ENCODE measurements at regions not wholly inside any gene's neighbourhood (a gene's known extent, or its start where the extent isn't known, plus 50 kb on each side); places are given as distances from the start of the nearest gene placed in this dataset.

- Histone ChIP-seq H3K4me1 (no peaks in the 10 kb centered on the region), H3K27ac (no peak overlapping the region), H3K27me3 (peaks cover 0 to 100% (median 0%) of the 10 kb centered on the region in 4 donors), H3K4me3 (no peak overlapping the region), H3K36me3 (no peaks in the 10 kb centered on the region), H3K9me3 (no peaks in the 10 kb centered on the region)
- intact Hi-C loops (cut with DNase I) = no loop called here
- no peak for DNase-seq
- TF ChIP-seq CTCF (IDR thresholded peaks at IDR 0.05) (no peak), POLR2A (IDR thresholded peaks at IDR 0.05) (no peak)
- WGBS, 2 donors = 50 to 55% methylated on average over 11 to 16 of the region's 32 CpGs
Measured at GRCh38 chr5:176733406-176734262, 76.7 kb upstream of the UNC5A start.

- intact Hi-C loops (cut with DNase I) = no loop called here
- DNase-seq = no peak
- Histone ChIP-seq H3K27ac (no peak overlapping the region), H3K27me3 (peaks cover 0 to 100% (median 0%) of the 10 kb centered on the region in 4 donors), H3K36me3 (no peaks in the 10 kb centered on the region), H3K4me3 (no peak overlapping the region), H3K9me3 (no peaks in the 10 kb centered on the region), H3K4me1 (no peaks in the 10 kb centered on the region)
- no peak for TF ChIP-seq POLR2A (IDR thresholded peaks at IDR 0.05)
- no peak for TF ChIP-seq CTCF (IDR thresholded peaks at IDR 0.05)
- WGBS, 2 donors = 71 to 83% methylated on average over 7 to 8 of the region's 12 CpGs
Measured at GRCh38 chr5:176734756-176735342, 75.5 kb upstream of the UNC5A start.

GRCh38 chr5:176735383-176736265 lies 74.7 kb upstream of the UNC5A start:
- Histone ChIP-seq H3K36me3 (no peaks in the 10 kb centered on the region), H3K4me3 (no peak overlapping the region), H3K4me1 (no peaks in the 10 kb centered on the region), H3K27me3 (peaks cover 0 to 100% (median 0%) of the 10 kb centered on the region in 4 donors), H3K9me3 (no peaks in the 10 kb centered on the region), H3K27ac (no peak overlapping the region)
- no peak for DNase-seq
- intact Hi-C loops (cut with DNase I) = no loop called here
- WGBS, 2 donors = 62 to 69% methylated on average over 5 to 11 of the region's 16 CpGs
- TF ChIP-seq CTCF (IDR thresholded peaks at IDR 0.05) (no peak), POLR2A (IDR thresholded peaks at IDR 0.05) (no peak)

- H3K4me3 ChIP-seq = no peak overlapping the region
- TF ChIP-seq CTCF (IDR thresholded peaks at IDR 0.05) (no peak), POLR2A (IDR thresholded peaks at IDR 0.05) (no peak)
- WGBS, 2 donors = 30 to 34% methylated on average over 4 to 6 of the region's 10 CpGs
- H3K27me3 ChIP-seq = peaks cover 0 to 100% (median 2%) of the 10 kb centered on the region in 4 donors
- DNase-seq = no peak
- intact Hi-C loops (cut with DNase I) = no loop called here
- no peak overlapping the region for H3K27ac ChIP-seq
- H3K36me3 ChIP-seq = no peaks in the 10 kb centered on the region
- H3K9me3 ChIP-seq = no peaks in the 10 kb centered on the region
- H3K4me1 ChIP-seq = no peaks in the 10 kb centered on the region
Measured at GRCh38 chr5:176736301-176736930, 73.9 kb upstream of the UNC5A start.

All from esophagus squamous epithelium (tissue), 5 donors.